NCI-H187 (cell line): ENCODE measurements at regions not wholly inside any gene's neighbourhood (a gene's known extent, or its start where the extent isn't known, plus 50 kb on each side); places are given as distances from the start of the nearest gene placed in this dataset.

Source experiments
- DNase-seq, 2 experiments: peaks; one replicate each; lab custom pipeline; 2025; lab: John Stamatoyannopoulos, UW

- no peak for DNase-seq
Observed at GRCh38 chr12:127296591-127296990, 970.4 kb upstream of the TMEM132C start.

GRCh38 chr12:127297327-127297726 is 969.6 kb upstream of the TMEM132C start:
- no peak for DNase-seq

GRCh38 chr12:127300075-127300474 is 966.9 kb upstream of the TMEM132C start:
- no peak for DNase-seq

- no peak for DNase-seq
Observed at GRCh38 chr12:127300753-127301152, 966.2 kb upstream of the TMEM132C start.

- DNase-seq, result no peak
Observed at GRCh38 chr12:127301876-127302275, 965.1 kb upstream of the TMEM132C start.

GRCh38 chr12:127304751-127305725 is 961.9 kb upstream of the TMEM132C start:
- DNase-seq, result no peak

- no peak for DNase-seq
Observed at GRCh38 chr12:127306604-127307215, 960.3 kb upstream of the TMEM132C start.

- no peak for DNase-seq
Observed at GRCh38 chr12:127307528-127307927, 959.4 kb upstream of the TMEM132C start.

- no peak for DNase-seq
Observed at GRCh38 chr12:127308148-127308547, 958.8 kb upstream of the TMEM132C start.

GRCh38 chr12:127310548-127310947 is 956.4 kb upstream of the TMEM132C start:
- DNase-seq, result no peak

- no peak for DNase-seq
Observed at GRCh38 chr12:127311720-127312364, 955.1 kb upstream of the TMEM132C start.

- DNase-seq, result no peak
Observed at GRCh38 chr12:127324681-127325080, 942.3 kb upstream of the TMEM132C start.

- no peak for DNase-seq
Observed at GRCh38 chr12:127327986-127328385, 939.0 kb upstream of the TMEM132C start.

GRCh38 chr12:127328867-127329266 is 938.1 kb upstream of the TMEM132C start:
- DNase-seq, result no peak

- no peak for DNase-seq
Observed at GRCh38 chr12:127334365-127334764, 932.6 kb upstream of the TMEM132C start.

GRCh38 chr12:127334912-127335644 is 931.9 kb upstream of the TMEM132C start:
- no peak for DNase-seq

- DNase-seq, result no peak
Observed at GRCh38 chr12:127336416-127336815, 930.6 kb upstream of the TMEM132C start.

- no peak for DNase-seq
Observed at GRCh38 chr12:127339065-127339464, 927.9 kb upstream of the TMEM132C start.

- no peak for DNase-seq
Observed at GRCh38 chr12:127340381-127340780, 926.6 kb upstream of the TMEM132C start.

GRCh38 chr12:127342861-127343260 is 924.1 kb upstream of the TMEM132C start:
- no peak for DNase-seq

GRCh38 chr12:127343940-127344339 is 923.0 kb upstream of the TMEM132C start:
- no peak for DNase-seq

- no peak for DNase-seq
Observed at GRCh38 chr12:127351481-127352010, 915.4 kb upstream of the TMEM132C start.
